ENCODE measurements at regions not wholly inside any gene's neighbourhood (a gene's known extent, or its start where the extent isn't known, plus 50 kb on each side); places are given as distances from the start of the nearest gene placed in this dataset.
"Not testable (repeated sequence)": the region's sequence is repeated elsewhere in the genome, so short reads cannot be mapped to it uniquely, and the experiment has no call there.

DNA sequence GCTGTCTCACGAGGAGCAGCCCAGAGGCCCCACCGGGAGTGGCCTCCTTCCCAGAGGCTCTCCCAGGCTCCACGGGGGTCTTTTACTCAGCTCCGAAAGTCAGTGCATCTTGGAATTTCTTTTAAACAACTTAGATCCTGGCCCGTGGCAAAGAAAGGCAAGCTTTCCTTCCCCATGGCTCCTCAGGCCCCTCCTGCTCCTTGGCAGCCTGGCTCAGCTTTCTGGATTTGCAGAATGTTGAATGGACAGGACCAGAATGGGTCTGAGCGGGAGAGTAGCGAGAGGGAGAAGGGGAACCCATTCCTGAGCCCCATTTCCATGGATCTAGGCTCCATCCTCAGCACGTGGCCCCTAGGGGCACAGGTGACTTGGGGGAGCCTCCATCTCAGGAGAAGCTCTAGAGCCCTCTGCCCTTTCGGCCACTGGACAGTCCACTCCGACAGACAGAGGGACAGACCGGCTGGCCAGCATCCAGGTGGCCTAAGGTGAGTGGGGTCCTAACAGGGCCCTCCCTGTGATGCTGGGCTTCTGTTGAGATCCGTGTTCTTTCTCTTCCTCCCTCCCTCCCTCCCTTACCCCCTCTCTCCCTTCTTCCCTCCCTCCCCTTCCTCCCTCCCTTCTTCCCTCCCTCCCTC is 173.9 kb upstream of the PPP1R26 start:
- H4K5ac ChIP-seq (ENCODE audit: low read length): no peak overlapping the region
- no peak overlapping the region for H3K4me3 ChIP-seq (ENCODE audit: low read length)
- H2BK5ac ChIP-seq (ENCODE audit: low read length): no peak overlapping the region
- H3K4me1 ChIP-seq (ENCODE audit: control insufficient read depth, low read depth, low read length): peaks cover 4% of the 10 kb centered on the region
- no peaks in the 10 kb centered on the region for H3K27me3 ChIP-seq (ENCODE audit: insufficient read depth, low read length, poor library complexity)
- H3K18ac ChIP-seq (ENCODE audit: low read length): no peak overlapping the region
- H2AK5ac ChIP-seq (ENCODE audit: low read length): no peak overlapping the region
- no peaks in the 10 kb centered on the region for H3K79me1 ChIP-seq (ENCODE audit: low read length)
- H3K79me2 ChIP-seq (ENCODE audit: control insufficient read depth, insufficient read depth, low read length): no peaks in the 10 kb centered on the region
- no peak overlapping the region for H3K23ac ChIP-seq (ENCODE audit: low read length)
- H3K9ac ChIP-seq (ENCODE audit: low read length): no peak overlapping the region
- DNase-seq: no peak
- WGBS (ENCODE audit: extremely low coverage, insufficient coverage, low lambda C conversion rate): no CpG with 5 or more reads among the region's 12 CpGs
- no peak overlapping the region for H3K4ac ChIP-seq (ENCODE audit: low read depth, low read length)
- no peak overlapping the region for H2BK15ac ChIP-seq (replicated peaks; ENCODE audit: low read depth)
- H3K36me3 ChIP-seq (ENCODE audit: control insufficient read depth, insufficient read depth, low read length): no peaks in the 10 kb centered on the region
- H3K56ac ChIP-seq (ENCODE audit: low read length): no peak overlapping the region
- H3K4me2 ChIP-seq (ENCODE audit: low read length): no peak overlapping the region
- no peak overlapping the region for H4K8ac ChIP-seq (ENCODE audit: low read depth, low read length)
- no peak overlapping the region for H3K27ac ChIP-seq (ENCODE audit: low read depth, low read length)
- H2BK120ac ChIP-seq (ENCODE audit: low read depth, low read length): no peak overlapping the region

DNA sequence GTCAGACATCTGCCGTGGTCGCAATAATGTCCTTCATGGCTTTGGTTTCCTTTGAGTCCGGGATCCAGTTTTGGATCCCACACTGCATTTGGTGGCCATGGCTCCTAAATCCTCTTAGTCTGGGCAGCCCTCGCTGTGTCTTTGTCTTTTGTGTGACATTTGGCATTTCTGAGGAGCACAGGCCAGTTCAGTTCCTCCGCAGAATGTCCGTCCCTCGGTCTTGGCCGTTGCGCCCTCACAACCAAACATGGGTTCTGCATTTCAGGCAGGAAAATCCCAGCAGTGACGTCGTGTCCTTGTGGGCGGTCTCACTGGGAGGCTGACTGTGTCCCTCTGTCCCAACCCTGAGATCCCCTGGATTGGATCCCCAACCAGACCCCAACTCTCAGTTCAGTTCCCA is 172.9 kb upstream of the PPP1R26 start:
- H3K4ac ChIP-seq (ENCODE audit: low read depth, low read length): no peak overlapping the region
- H2BK5ac ChIP-seq (ENCODE audit: low read length): no peak overlapping the region
- H3K18ac ChIP-seq (ENCODE audit: low read length): no peak overlapping the region
- no peak for DNase-seq
- H3K9ac ChIP-seq (ENCODE audit: low read length): no peak overlapping the region
- no peak overlapping the region for H4K8ac ChIP-seq (ENCODE audit: low read depth, low read length)
- H3K79me2 ChIP-seq (ENCODE audit: control insufficient read depth, insufficient read depth, low read length): no peaks in the 10 kb centered on the region
- H2BK120ac ChIP-seq (ENCODE audit: low read depth, low read length): no peak overlapping the region
- no peaks in the 10 kb centered on the region for H3K36me3 ChIP-seq (ENCODE audit: control insufficient read depth, insufficient read depth, low read length)
- H3K4me2 ChIP-seq (ENCODE audit: low read length): no peak overlapping the region
- no peak overlapping the region for H3K23ac ChIP-seq (ENCODE audit: low read length)
- H3K27me3 ChIP-seq (ENCODE audit: insufficient read depth, low read length, poor library complexity): no peaks in the 10 kb centered on the region
- no peak overlapping the region for H2BK15ac ChIP-seq (replicated peaks; ENCODE audit: low read depth)
- H3K56ac ChIP-seq (ENCODE audit: low read length): no peak overlapping the region
- H2AK5ac ChIP-seq (ENCODE audit: low read length): no peak overlapping the region
- H3K27ac ChIP-seq (ENCODE audit: low read depth, low read length): no peak overlapping the region
- no peak overlapping the region for H4K5ac ChIP-seq (ENCODE audit: low read length)
- no peak overlapping the region for H3K4me3 ChIP-seq (ENCODE audit: low read length)
- WGBS (ENCODE audit: extremely low coverage, insufficient coverage, low lambda C conversion rate): no CpG with 5 or more reads among the region's 12 CpGs
- H3K79me1 ChIP-seq (ENCODE audit: low read length): no peaks in the 10 kb centered on the region
- H3K4me1 ChIP-seq (ENCODE audit: control insufficient read depth, low read depth, low read length): no peaks in the 10 kb centered on the region

- H3K79me2 ChIP-seq (ENCODE audit: control insufficient read depth, insufficient read depth, low read length): no peaks in the 10 kb centered on the region
- no CpG with 5 or more reads among the region's 8 CpGs for WGBS (ENCODE audit: extremely low coverage, insufficient coverage, low lambda C conversion rate)
- no peak overlapping the region for H2BK5ac ChIP-seq (ENCODE audit: low read length)
- no peaks in the 10 kb centered on the region for H3K79me1 ChIP-seq (ENCODE audit: low read length)
- H3K4me1 ChIP-seq (ENCODE audit: control insufficient read depth, low read depth, low read length): no peaks in the 10 kb centered on the region
- H2BK15ac ChIP-seq (replicated peaks; ENCODE audit: low read depth): no peak overlapping the region
- H3K4ac ChIP-seq (ENCODE audit: low read depth, low read length): no peak overlapping the region
- no peak overlapping the region for H3K27ac ChIP-seq (ENCODE audit: low read depth, low read length)
- H4K8ac ChIP-seq (ENCODE audit: low read depth, low read length): no peak overlapping the region
- H3K18ac ChIP-seq (ENCODE audit: low read length): no peak overlapping the region
- no peak overlapping the region for H3K4me2 ChIP-seq (ENCODE audit: low read length)
- no peak for DNase-seq
- H4K5ac ChIP-seq (ENCODE audit: low read length): no peak overlapping the region
- H2BK120ac ChIP-seq (ENCODE audit: low read depth, low read length): no peak overlapping the region
- H3K56ac ChIP-seq (ENCODE audit: low read length): no peak overlapping the region
- H2AK5ac ChIP-seq (ENCODE audit: low read length): no peak overlapping the region
- no peaks in the 10 kb centered on the region for H3K27me3 ChIP-seq (ENCODE audit: insufficient read depth, low read length, poor library complexity)
- H3K23ac ChIP-seq (ENCODE audit: low read length): no peak overlapping the region
- H3K4me3 ChIP-seq (ENCODE audit: low read length): no peak overlapping the region
- no peaks in the 10 kb centered on the region for H3K36me3 ChIP-seq (ENCODE audit: control insufficient read depth, insufficient read depth, low read length)
- no peak overlapping the region for H3K9ac ChIP-seq (ENCODE audit: low read length)
Measured at GRCh38 chr9:135307300-135307699, 172.3 kb upstream of the PPP1R26 start.

- H3K18ac ChIP-seq (ENCODE audit: low read length); H2AK5ac ChIP-seq (ENCODE audit: low read length); H3K4me3 ChIP-seq (ENCODE audit: low read length); H3K9ac ChIP-seq (ENCODE audit: low read length); H3K56ac ChIP-seq (ENCODE audit: low read length); H4K5ac ChIP-seq (ENCODE audit: low read length); H3K23ac ChIP-seq (ENCODE audit: low read length); H2BK5ac ChIP-seq (ENCODE audit: low read length); H2BK15ac ChIP-seq (replicated peaks; ENCODE audit: low read depth); H2BK120ac ChIP-seq (ENCODE audit: low read depth, low read length); H3K36me3 ChIP-seq (ENCODE audit: control insufficient read depth, insufficient read depth, low read length); H3K79me2 ChIP-seq (ENCODE audit: control insufficient read depth, insufficient read depth, low read length); H3K4me2 ChIP-seq (ENCODE audit: low read length); H3K27ac ChIP-seq (ENCODE audit: low read depth, low read length); H3K4ac ChIP-seq (ENCODE audit: low read depth, low read length); H3K79me1 ChIP-seq (ENCODE audit: low read length); DNase-seq; H3K4me1 ChIP-seq (ENCODE audit: control insufficient read depth, low read depth, low read length); H4K8ac ChIP-seq (ENCODE audit: low read depth, low read length); H3K27me3 ChIP-seq (ENCODE audit: insufficient read depth, low read length, poor library complexity): not testable (repeated sequence)
- no CpG with 5 or more reads among the region's 10 CpGs for WGBS (ENCODE audit: extremely low coverage, insufficient coverage, low lambda C conversion rate)
Measured at GRCh38 chr9:135307919-135308318, 171.7 kb upstream of the PPP1R26 start.

GRCh38 chr9:135308821-135309762 is 170.5 kb upstream of the PPP1R26 start:
- Histone ChIP-seq H3K4me1 (ENCODE audit: control insufficient read depth, low read depth, low read length) (no peaks in the 10 kb centered on the region), H3K27ac (ENCODE audit: low read depth, low read length) (no peak overlapping the region), H2BK5ac (ENCODE audit: low read length) (no peak overlapping the region), H3K18ac (ENCODE audit: low read length) (no peak overlapping the region), H2AK5ac (ENCODE audit: low read length) (no peak overlapping the region), H3K36me3 (ENCODE audit: control insufficient read depth, insufficient read depth, low read length) (no peaks in the 10 kb centered on the region), H3K27me3 (ENCODE audit: insufficient read depth, low read length, poor library complexity) (no peaks in the 10 kb centered on the region), H4K5ac (ENCODE audit: low read length) (no peak overlapping the region), H2BK120ac (ENCODE audit: low read depth, low read length) (no peak overlapping the region), H4K8ac (ENCODE audit: low read depth, low read length) (no peak overlapping the region), H3K4me3 (ENCODE audit: low read length) (no peak overlapping the region), H3K9ac (ENCODE audit: low read length) (no peak overlapping the region), H3K4me2 (ENCODE audit: low read length) (no peak overlapping the region), H3K79me2 (ENCODE audit: control insufficient read depth, insufficient read depth, low read length) (no peaks in the 10 kb centered on the region), H3K79me1 (ENCODE audit: low read length) (no peaks in the 10 kb centered on the region), H3K56ac (ENCODE audit: low read length) (no peak overlapping the region), H3K4ac (ENCODE audit: low read depth, low read length) (no peak overlapping the region), H2BK15ac (replicated peaks; ENCODE audit: low read depth) (no peak overlapping the region), H3K23ac (ENCODE audit: low read length) (no peak overlapping the region)
- WGBS (ENCODE audit: extremely low coverage, insufficient coverage, low lambda C conversion rate): no CpG with 5 or more reads among the region's 30 CpGs
- DNase-seq: no peak
